ENCODE measurements at regions not wholly inside any gene's neighbourhood (a gene's known extent, or its start where the extent isn't known, plus 50 kb on each side); places are given as distances from the start of the nearest gene placed in this dataset.
"Not testable (repeated sequence)": the region's sequence is repeated elsewhere in the genome, so short reads cannot be mapped to it uniquely, and the experiment has no call there.

GRCh38 chr7:113606325-113606724 is 312.5 kb downstream of the PPP1R3A start:
- no peak for TF ChIP-seq CTCF (IDR thresholded peaks at IDR 0.05; ENCODE audit: insufficient read depth, missing control alignments)
- DNase-seq (ENCODE audit: insufficient read length, low spot score) = no peak
- FAIRE-seq = no peak

GRCh38 chr7:113600428-113600827 is 318.4 kb downstream of the PPP1R3A start:
- not testable (repeated sequence) for FAIRE-seq; DNase-seq (ENCODE audit: insufficient read length, low spot score)

- DNase-seq (ENCODE audit: insufficient read length, low spot score); FAIRE-seq: not testable (repeated sequence)
These were observed 325.4 kb downstream of the PPP1R3A start for GRCh38 chr7:113593455-113593854.

GRCh38 chr7:113592924-113593323 is 325.9 kb downstream of the PPP1R3A start:
- not testable (repeated sequence) for DNase-seq (ENCODE audit: insufficient read length, low spot score); FAIRE-seq

- DNase-seq (ENCODE audit: insufficient read length, low spot score) = no peak
- FAIRE-seq = no peak
- TF ChIP-seq CTCF (IDR thresholded peaks at IDR 0.05; ENCODE audit: insufficient read depth, missing control alignments) = no peak
These were observed 336.3 kb downstream of the PPP1R3A start for GRCh38 chr7:113582471-113582870.

GRCh38 chr7:113563257-113563656 is 355.6 kb downstream of the PPP1R3A start:
- not testable (repeated sequence) for FAIRE-seq; DNase-seq (ENCODE audit: insufficient read length, low spot score)

GRCh38 chr7:113562801-113563200 is 356.0 kb downstream of the PPP1R3A start:
- DNase-seq (ENCODE audit: insufficient read length, low spot score) = no peak
- TF ChIP-seq CTCF (IDR thresholded peaks at IDR 0.05; ENCODE audit: insufficient read depth, missing control alignments) = no peak
- no peak for FAIRE-seq

- no peak for FAIRE-seq
- no peak for DNase-seq (ENCODE audit: insufficient read length, low spot score)
- TF ChIP-seq CTCF (IDR thresholded peaks at IDR 0.05; ENCODE audit: insufficient read depth, missing control alignments) = no peak
These were observed 356.6 kb downstream of the PPP1R3A start for GRCh38 chr7:113562242-113562641.

GRCh38 chr7:113561446-113561845 is 357.4 kb downstream of the PPP1R3A start:
- no peak for TF ChIP-seq CTCF (IDR thresholded peaks at IDR 0.05; ENCODE audit: insufficient read depth, missing control alignments)
- FAIRE-seq (no peak), DNase-seq (ENCODE audit: insufficient read length, low spot score) (no peak)

GRCh38 chr7:113550966-113551365 is 367.8 kb downstream of the PPP1R3A start:
- DNase-seq (ENCODE audit: insufficient read length, low spot score) (no peak), FAIRE-seq (no peak)
- TF ChIP-seq CTCF (IDR thresholded peaks at IDR 0.05; ENCODE audit: insufficient read depth, missing control alignments) = no peak

Measured in D721Med (cell line).